ENCODE measurements at regions not wholly inside any gene's neighbourhood (a gene's known extent, or its start where the extent isn't known, plus 50 kb on each side); places are given as distances from the start of the nearest gene placed in this dataset.

DNA sequence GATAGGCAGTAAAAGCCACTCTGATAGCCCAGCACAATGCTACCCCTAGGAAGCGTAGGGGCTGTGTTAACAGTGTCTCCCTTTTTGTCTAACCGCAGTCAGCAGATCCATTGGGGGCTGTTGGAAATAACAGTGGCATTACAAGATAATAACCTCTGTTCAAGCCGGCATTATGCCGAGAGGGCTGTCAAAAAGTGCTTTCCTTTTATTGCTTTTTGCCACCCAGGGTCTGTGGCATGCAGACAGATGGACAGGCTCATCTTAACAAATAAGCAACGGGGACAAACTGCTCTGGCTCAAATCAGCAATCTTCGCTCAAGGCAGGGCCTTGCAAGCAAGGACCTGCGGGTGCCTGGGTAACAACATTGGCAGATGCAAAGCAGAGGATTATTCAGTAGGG, 123.3 kb downstream of the TLR4 start:
- 7% methylated on average over 7 of the region's 7 CpGs for WGBS (ENCODE audit: missing lambda C conversion rate)
- DNase-seq (ENCODE audit: low read depth in 1 of 2, low spot score in 1 of 2) (no peak), FAIRE-seq (no peak), ATAC-seq (no peak)
- Histone ChIP-seq H3K4me2 (no peak overlapping the region), H3K4me1 (no peaks in the 10 kb centered on the region), H3K27ac (no peak overlapping the region), H3K9me3 (no peaks in the 10 kb centered on the region), H3K4me3 (no peak overlapping the region)
- POLR2A ChIA-PET = no interaction called here
- TF ChIP-seq ZSCAN20 (CRISPR knock-in tag; IDR thresholded peaks at IDR 0.05) (no peak), NR3C1 (IDR thresholded peaks at IDR 0.05) (no peak), NPAS2 (CRISPR knock-in tag; IDR thresholded peaks at IDR 0.05; ENCODE audit: borderline replicate concordance) (no peak), JUNB (IDR thresholded peaks at IDR 0.05) (no peak), HDAC2 (IDR thresholded peaks at IDR 0.05) (no peak), ZC3H11A (IDR thresholded peaks at IDR 0.05) (no peak), EHF (CRISPR knock-in tag; IDR thresholded peaks at IDR 0.05) (no peak), CBX2 (IDR thresholded peaks at IDR 0.05; ENCODE audit: borderline replicate concordance, low read depth) (no peak)
- TF ChIP-seq, protein P1, sequence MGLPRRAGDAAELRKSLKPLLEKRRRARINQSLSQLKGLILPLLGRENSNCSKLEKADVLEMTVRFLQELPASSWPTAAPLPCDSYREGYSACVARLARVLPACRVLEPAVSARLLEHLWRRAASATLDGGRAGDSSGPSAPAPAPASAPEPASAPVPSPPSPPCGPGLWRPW (IDR thresholded peaks at IDR 0.05) = no peak
- TF ChIP-seq, protein P2, sequence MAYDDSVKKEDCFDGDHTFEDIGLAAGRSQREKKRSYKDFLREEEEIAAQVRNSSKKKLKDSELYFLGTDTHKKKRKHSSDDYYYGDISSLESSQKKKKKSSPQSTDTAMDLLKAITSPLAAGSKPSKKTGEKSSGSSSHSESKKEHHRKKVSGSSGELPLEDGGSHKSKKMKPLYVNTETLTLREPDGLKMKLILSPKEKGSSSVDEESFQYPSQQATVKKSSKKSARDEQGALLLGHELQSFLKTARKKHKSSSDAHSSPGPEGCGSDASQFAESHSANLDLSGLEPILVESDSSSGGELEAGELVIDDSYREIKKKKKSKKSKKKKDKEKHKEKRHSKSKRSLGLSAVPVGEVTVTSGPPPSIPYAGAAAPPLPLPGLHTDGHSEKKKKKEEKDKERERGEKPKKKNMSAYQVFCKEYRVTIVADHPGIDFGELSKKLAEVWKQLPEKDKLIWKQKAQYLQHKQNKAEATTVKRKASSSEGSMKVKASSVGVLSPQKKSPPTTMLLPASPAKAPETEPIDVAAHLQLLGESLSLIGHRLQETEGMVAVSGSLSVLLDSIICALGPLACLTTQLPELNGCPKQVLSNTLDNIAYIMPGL (CRISPR knock-in tag; IDR thresholded peaks at IDR 0.05; ENCODE audit: borderline replicate concordance) = no peak
- CTCF ChIA-PET = no interaction called here

DNA sequence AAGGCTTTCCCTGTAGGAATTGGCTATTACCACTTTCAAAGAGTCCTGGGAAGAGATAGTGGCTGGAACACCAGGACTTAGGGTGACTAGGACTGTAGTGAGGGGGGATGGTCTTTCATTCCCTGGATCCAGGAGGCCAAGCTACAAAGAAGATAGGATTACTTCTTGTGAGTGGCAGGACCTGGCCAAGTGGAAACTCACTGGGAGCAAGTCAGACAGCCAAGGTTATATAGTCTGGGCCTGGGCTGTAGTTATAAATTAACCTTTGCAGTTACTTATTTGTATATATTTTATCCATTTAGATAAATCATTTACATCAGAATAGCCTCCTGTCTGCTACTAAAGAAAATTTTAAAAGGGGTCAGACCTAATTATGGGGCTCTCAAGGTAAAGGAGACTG, 124.3 kb downstream of the TLR4 start:
- ChIA-PET CTCF (no interaction called here), POLR2A (no interaction called here)
- Histone ChIP-seq H3K4me1 (no peaks in the 10 kb centered on the region), H3K27ac (no peak overlapping the region), H3K4me3 (no peak overlapping the region), H3K9me3 (no peaks in the 10 kb centered on the region), H3K4me2 (no peak overlapping the region)
- ATAC-seq = no peak
- FAIRE-seq = no peak
- DNase-seq (ENCODE audit: low read depth in 1 of 2, low spot score in 1 of 2) = no peak
- no peak for TF ChIP-seq KDM1A (IDR thresholded peaks at IDR 0.05; ENCODE audit: low read depth)
- no peak for TF ChIP-seq MAZ (IDR thresholded peaks at IDR 0.05; ENCODE audit: borderline replicate concordance, low read depth, low read length)
- no peak for TF ChIP-seq ZNF302 (CRISPR knock-in tag; IDR thresholded peaks at IDR 0.05)
- TF ChIP-seq, protein P3, sequence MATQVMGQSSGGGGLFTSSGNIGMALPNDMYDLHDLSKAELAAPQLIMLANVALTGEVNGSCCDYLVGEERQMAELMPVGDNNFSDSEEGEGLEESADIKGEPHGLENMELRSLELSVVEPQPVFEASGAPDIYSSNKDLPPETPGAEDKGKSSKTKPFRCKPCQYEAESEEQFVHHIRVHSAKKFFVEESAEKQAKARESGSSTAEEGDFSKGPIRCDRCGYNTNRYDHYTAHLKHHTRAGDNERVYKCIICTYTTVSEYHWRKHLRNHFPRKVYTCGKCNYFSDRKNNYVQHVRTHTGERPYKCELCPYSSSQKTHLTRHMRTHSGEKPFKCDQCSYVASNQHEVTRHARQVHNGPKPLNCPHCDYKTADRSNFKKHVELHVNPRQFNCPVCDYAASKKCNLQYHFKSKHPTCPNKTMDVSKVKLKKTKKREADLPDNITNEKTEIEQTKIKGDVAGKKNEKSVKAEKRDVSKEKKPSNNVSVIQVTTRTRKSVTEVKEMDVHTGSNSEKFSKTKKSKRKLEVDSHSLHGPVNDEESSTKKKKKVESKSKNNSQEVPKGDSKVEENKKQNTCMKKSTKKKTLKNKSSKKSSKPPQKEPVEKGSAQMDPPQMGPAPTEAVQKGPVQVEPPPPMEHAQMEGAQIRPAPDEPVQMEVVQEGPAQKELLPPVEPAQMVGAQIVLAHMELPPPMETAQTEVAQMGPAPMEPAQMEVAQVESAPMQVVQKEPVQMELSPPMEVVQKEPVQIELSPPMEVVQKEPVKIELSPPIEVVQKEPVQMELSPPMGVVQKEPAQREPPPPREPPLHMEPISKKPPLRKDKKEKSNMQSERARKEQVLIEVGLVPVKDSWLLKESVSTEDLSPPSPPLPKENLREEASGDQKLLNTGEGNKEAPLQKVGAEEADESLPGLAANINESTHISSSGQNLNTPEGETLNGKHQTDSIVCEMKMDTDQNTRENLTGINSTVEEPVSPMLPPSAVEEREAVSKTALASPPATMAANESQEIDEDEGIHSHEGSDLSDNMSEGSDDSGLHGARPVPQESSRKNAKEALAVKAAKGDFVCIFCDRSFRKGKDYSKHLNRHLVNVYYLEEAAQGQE (IDR thresholded peaks at IDR 0.05) = no peak
- TF ChIP-seq JUNB (IDR thresholded peaks at IDR 0.05) = no peak
- TF ChIP-seq PHF8 (IDR thresholded peaks at IDR 0.05; ENCODE audit: borderline replicate concordance, low read depth) = no peak
- TF ChIP-seq NR3C1 (IDR thresholded peaks at IDR 0.05) = no peak
- no peak for TF ChIP-seq ESRRA (IDR thresholded peaks at IDR 0.05; ENCODE audit: borderline replicate concordance, low read length)
- no peak for TF ChIP-seq FOSB (CRISPR knock-in tag; IDR thresholded peaks at IDR 0.05)
- TF ChIP-seq CBX8 (IDR thresholded peaks at IDR 0.05) = no peak
- TF ChIP-seq, protein P1 (IDR thresholded peaks at IDR 0.05) = no peak
- TF ChIP-seq JUN (IDR thresholded peaks at IDR 0.05) = no peak

DNA sequence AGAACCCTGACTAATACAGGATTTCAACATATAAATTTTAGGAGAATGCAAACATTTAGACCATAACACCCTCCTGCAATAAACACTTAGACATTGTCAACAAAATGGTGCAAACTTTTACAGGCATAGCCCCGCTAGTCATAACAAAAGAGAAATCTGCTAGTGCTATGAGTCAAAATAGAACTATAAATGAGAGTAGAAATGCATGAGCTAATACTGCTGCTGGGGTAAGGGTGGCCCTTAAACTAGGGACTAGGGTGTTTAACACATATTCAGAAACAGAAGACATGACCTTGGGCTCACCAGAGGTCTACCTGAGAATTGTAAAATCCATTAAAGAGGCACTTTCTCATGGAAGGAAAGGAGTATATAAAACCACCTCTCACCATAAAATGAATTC, 131.6 kb downstream of the TLR4 start:
- no peaks in the 10 kb centered on the region for H3K4me1 ChIP-seq
- H3K4me3 ChIP-seq = no peak overlapping the region
- H3K9me3 ChIP-seq = no peaks in the 10 kb centered on the region
- POLR2A ChIA-PET = no interaction called here
- no peak overlapping the region for H3K4me2 ChIP-seq
- ATAC-seq (no peak), DNase-seq (ENCODE audit: low read depth in 1 of 2, low spot score in 1 of 2) (no peak), FAIRE-seq (no peak)
- H3K27ac ChIP-seq = no peak overlapping the region
- CTCF ChIA-PET = no interaction called here
- WGBS (ENCODE audit: missing lambda C conversion rate) = 11% methylated on average over 1 of the region's 1 CpG
- TF ChIP-seq, protein P4, sequence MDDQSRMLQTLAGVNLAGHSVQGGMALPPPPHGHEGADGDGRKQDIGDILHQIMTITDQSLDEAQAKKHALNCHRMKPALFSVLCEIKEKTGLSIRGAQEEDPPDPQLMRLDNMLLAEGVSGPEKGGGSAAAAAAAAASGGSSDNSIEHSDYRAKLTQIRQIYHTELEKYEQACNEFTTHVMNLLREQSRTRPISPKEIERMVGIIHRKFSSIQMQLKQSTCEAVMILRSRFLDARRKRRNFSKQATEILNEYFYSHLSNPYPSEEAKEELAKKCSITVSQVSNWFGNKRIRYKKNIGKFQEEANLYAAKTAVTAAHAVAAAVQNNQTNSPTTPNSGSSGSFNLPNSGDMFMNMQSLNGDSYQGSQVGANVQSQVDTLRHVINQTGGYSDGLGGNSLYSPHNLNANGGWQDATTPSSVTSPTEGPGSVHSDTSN (IDR thresholded peaks at IDR 0.05) = no peak
- TF ChIP-seq ZSCAN20 (CRISPR knock-in tag; IDR thresholded peaks at IDR 0.05) (no peak), JUNB (IDR thresholded peaks at IDR 0.05) (no peak), CHD4 (IDR thresholded peaks at IDR 0.05; ENCODE audit: borderline replicate concordance) (no peak), EHMT2 (IDR thresholded peaks at IDR 0.05; ENCODE audit: low read depth) (no peak), MAFK (IDR thresholded peaks at IDR 0.05; ENCODE audit: partially characterized antibody) (no peak), RFX5 (IDR thresholded peaks at IDR 0.05) (no peak), SMC3 (IDR thresholded peaks at IDR 0.05) (no peak), JUN (IDR thresholded peaks at IDR 0.05) (no peak), CHD2 (IDR thresholded peaks at IDR 0.05; ENCODE audit: low read length, partially characterized antibody) (no peak), RARB (CRISPR knock-in tag; IDR thresholded peaks at IDR 0.05) (no peak), MAZ (IDR thresholded peaks at IDR 0.05; ENCODE audit: borderline replicate concordance, low read depth, low read length) (no peak)
- TF ChIP-seq, protein P2 (CRISPR knock-in tag; IDR thresholded peaks at IDR 0.05; ENCODE audit: borderline replicate concordance) = no peak

Data from A549 (cell line).